Mucosa of rectum (tissue), 2 donors: ENCODE measurements at regions not wholly inside any gene's neighbourhood (a gene's known extent, or its start where the extent isn't known, plus 50 kb on each side); places are given as distances from the start of the nearest gene placed in this dataset.

Experiments used
- H3K27ac ChIP-seq, 2 donors: one replicate each; pipeline ENCODE4 v1.7.0; 2013; ENCODE audit warnings: inconsistent platforms in 2 of 2, low read depth in 2 of 2, low read length in 2 of 2
- H3K27me3 ChIP-seq, 2 donors: one replicate each; pipeline ENCODE4 v1.7.0; 2013; ENCODE audit warnings: low read length in 2 of 2; ENCODE audit not compliant: control insufficient read depth in 2 of 2, insufficient read depth in 2 of 2
- H3K36me3 ChIP-seq, 2 donors: one replicate each; pipeline ENCODE4 v1.7.0; 2013; ENCODE audit warnings: low read length in 2 of 2; ENCODE audit not compliant: control insufficient read depth in 2 of 2, insufficient read depth in 2 of 2
- H3K4me1 ChIP-seq, 2 donors: one replicate each; pipeline ENCODE4 v1.7.0; 2013; ENCODE audit warnings: low read length in 2 of 2, mild to moderate bottlenecking in 1 of 2; ENCODE audit not compliant: control insufficient read depth in 2 of 2, insufficient read depth in 2 of 2
- H3K4me3 ChIP-seq, 2 donors: one replicate each; pipeline ENCODE4 v1.7.0; 2013; ENCODE audit warnings: low read length in 2 of 2
- H3K9ac ChIP-seq, 2 donors: one replicate each; pipeline ENCODE4 v1.7.0; 2013; ENCODE audit warnings: low read length in 2 of 2, low read depth in 1 of 2, mild to moderate bottlenecking in 1 of 2
- H3K9me3 ChIP-seq, 2 donors: one replicate each; pipeline ENCODE4 v1.7.0; 2013; ENCODE audit warnings: low read length in 2 of 2; ENCODE audit not compliant: control insufficient read depth in 2 of 2
- donor health status: healthy.
- donor health status: Normal muscosa, but diverticular disease.

DNA sequence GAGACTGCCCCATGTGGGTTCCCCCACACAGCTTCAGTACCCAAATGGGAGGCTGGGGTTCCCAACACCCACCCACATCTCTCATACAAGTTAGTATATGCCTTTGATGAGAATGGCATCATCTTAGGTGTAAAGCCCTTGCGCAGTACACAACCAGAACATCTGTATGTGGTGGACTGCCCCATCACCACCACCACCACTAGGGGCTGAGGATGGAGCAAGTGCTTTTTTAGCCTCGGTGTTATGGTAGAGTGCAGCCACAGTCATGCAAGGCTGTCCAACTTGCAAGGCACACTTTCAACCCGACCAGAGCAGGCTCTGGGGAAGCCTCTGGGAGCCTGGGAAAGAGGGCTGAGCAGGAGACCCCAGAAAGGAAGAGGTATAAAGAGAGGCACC lies 241.2 kb downstream of the TFCP2L1 start:
- Histone ChIP-seq H3K27ac (no peak overlapping the region), H3K9ac (no peak overlapping the region), H3K4me1 (no peaks in the 10 kb centered on the region), H3K4me3 (no peak overlapping the region), H3K9me3 (no peaks in the 10 kb centered on the region), H3K27me3 (peaks cover 0 to 2% of the 10 kb centered on the region in 2 donors), H3K36me3 (no peaks in the 10 kb centered on the region)

- H3K9ac ChIP-seq, result no peak overlapping the region
- no peaks in the 10 kb centered on the region for H3K36me3 ChIP-seq
- no peaks in the 10 kb centered on the region for H3K9me3 ChIP-seq
- H3K27ac ChIP-seq, result no peak overlapping the region
- H3K4me1 ChIP-seq, result no peaks in the 10 kb centered on the region
- no peaks in the 10 kb centered on the region for H3K27me3 ChIP-seq
- no peak overlapping the region for H3K4me3 ChIP-seq
These were observed 240.6 kb downstream of the TFCP2L1 start for GRCh38 chr2:121044412-121044811.

DNA sequence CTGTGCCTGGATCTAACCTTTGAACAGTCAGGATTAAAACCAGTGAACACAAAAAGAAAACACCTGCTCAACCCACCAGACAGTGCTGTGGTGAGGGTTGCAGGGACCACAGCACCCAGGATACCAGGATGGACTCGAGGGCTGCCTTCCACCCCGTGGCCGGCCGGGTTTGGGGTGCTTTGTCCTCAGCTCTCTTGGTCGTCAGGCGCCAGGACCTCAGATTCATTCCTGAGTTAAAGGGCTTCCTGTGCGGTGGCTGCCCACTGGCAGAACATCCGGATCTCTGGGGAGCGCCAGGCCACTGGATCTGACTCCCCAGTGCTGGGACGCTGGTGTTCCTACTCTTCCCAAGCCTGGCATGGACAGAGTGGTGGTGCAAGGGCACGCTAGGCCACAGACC lies 239.8 kb downstream of the TFCP2L1 start:
- Histone ChIP-seq H3K27me3 (no peaks in the 10 kb centered on the region), H3K9me3 (no peaks in the 10 kb centered on the region), H3K4me3 (no peak overlapping the region), H3K36me3 (no peaks in the 10 kb centered on the region), H3K9ac (no peak overlapping the region), H3K4me1 (no peaks in the 10 kb centered on the region), H3K27ac (no peak overlapping the region)

GRCh38 chr2:121046335-121046734 lies 238.7 kb downstream of the TFCP2L1 start:
- H3K4me3 ChIP-seq, result no peak overlapping the region
- H3K27ac ChIP-seq, result no peak overlapping the region
- no peaks in the 10 kb centered on the region for H3K4me1 ChIP-seq
- no peaks in the 10 kb centered on the region for H3K9me3 ChIP-seq
- H3K27me3 ChIP-seq, result no peaks in the 10 kb centered on the region
- no peaks in the 10 kb centered on the region for H3K36me3 ChIP-seq
- H3K9ac ChIP-seq, result no peak overlapping the region

GRCh38 chr2:121047383-121047782 lies 237.6 kb downstream of the TFCP2L1 start:
- no peaks in the 10 kb centered on the region for H3K4me1 ChIP-seq
- no peak overlapping the region for H3K9ac ChIP-seq
- H3K9me3 ChIP-seq, result no peaks in the 10 kb centered on the region
- no peaks in the 10 kb centered on the region for H3K27me3 ChIP-seq
- H3K36me3 ChIP-seq, result no peaks in the 10 kb centered on the region
- H3K27ac ChIP-seq, result no peak overlapping the region
- no peak overlapping the region for H3K4me3 ChIP-seq

DNA sequence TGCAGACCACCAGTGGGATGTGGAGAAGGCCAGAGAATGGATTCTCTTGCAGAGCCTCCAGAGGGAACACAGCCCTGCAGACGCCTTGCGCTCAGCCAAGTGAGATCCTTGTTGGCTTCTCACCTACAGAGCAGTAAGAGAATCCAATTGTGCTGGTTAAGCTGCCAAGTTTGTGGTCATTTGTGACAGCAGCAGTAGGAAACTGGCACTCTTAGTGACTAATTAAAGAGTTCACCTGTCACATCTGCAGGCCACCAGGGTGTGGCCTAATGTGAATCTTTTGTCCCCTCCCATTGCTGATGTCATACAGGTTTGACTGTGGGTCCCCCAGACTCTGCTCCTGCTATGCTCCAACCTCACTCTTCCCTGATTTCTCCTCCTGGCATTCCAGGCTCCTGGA lies 235.9 kb downstream of the TFCP2L1 start:
- Histone ChIP-seq H3K4me3 (no peak overlapping the region), H3K9ac (no peak overlapping the region), H3K4me1 (no peaks in the 10 kb centered on the region), H3K36me3 (no peaks in the 10 kb centered on the region), H3K9me3 (no peaks in the 10 kb centered on the region), H3K27ac (no peak overlapping the region), H3K27me3 (no peaks in the 10 kb centered on the region)

DNA sequence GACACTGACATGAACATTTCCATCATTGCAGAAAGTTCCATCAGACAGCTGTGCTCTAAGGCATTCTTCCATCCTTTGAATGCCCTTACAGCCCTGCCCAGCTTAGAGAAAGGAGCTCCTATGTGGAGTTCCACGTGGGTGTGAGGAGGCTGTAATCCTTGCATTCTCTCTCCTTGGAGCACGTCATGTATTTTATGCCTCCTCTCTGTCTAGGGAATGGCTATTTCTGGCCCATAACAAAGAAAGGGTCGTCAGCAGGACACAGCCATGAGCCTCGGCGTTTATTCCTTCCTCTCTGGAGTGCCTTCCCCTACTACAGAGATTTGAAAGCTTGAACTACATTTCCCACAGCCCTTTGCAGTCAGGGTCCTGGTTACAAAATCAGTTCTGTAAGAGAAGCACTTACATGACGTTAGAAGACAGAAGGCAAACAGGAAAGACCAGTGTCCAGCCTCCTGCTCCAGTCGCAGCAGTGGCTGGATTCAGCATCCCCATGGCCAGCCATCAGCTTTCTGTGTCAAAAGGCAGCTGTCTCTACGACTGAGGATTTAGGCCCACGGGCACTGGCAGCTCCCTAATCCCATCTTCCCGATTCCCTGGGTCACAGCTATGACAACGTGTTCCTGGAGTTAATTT lies 234.9 kb downstream of the TFCP2L1 start:
- no peak overlapping the region for H3K9ac ChIP-seq
- no peaks in the 10 kb centered on the region for H3K36me3 ChIP-seq
- no peaks in the 10 kb centered on the region for H3K9me3 ChIP-seq
- H3K4me3 ChIP-seq, result no peak overlapping the region
- no peaks in the 10 kb centered on the region for H3K27me3 ChIP-seq
- no peaks in the 10 kb centered on the region for H3K4me1 ChIP-seq
- H3K27ac ChIP-seq, result no peak overlapping the region

GRCh38 chr2:121051311-121051710 lies 233.7 kb downstream of the TFCP2L1 start:
- H3K27me3 ChIP-seq, result peaks cover 0 to under 1% of the 10 kb centered on the region in 2 donors
- no peak overlapping the region for H3K9ac ChIP-seq
- H3K36me3 ChIP-seq, result no peaks in the 10 kb centered on the region
- no peaks in the 10 kb centered on the region for H3K9me3 ChIP-seq
- no peak overlapping the region for H3K4me3 ChIP-seq
- H3K4me1 ChIP-seq, result no peaks in the 10 kb centered on the region
- no peak overlapping the region for H3K27ac ChIP-seq

DNA sequence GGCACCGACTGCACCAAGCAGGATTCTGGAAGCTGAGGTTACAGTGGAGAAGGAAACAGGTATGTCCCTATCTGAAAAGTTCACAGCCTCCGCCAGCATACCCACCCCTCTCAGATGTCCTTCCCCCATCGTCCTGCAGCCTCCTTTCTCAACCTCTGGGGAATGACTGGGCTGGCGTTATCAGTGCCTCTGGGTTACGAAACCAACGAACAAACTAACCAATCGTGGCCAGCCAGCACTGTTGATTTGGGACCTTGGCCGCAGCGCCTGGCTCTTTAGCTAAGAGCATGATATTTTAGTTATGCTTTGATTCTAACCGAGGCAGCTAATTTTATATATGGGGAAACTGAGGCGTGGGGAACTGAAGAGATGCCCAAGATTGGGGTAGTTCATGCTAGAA lies 233.0 kb downstream of the TFCP2L1 start:
- Histone ChIP-seq H3K27me3 (peaks cover 0 to 3% of the 10 kb centered on the region in 2 donors), H3K9ac (no peak overlapping the region), H3K4me1 (no peaks in the 10 kb centered on the region), H3K9me3 (no peaks in the 10 kb centered on the region), H3K36me3 (no peaks in the 10 kb centered on the region), H3K4me3 (no peak overlapping the region), H3K27ac (no peak overlapping the region)

DNA sequence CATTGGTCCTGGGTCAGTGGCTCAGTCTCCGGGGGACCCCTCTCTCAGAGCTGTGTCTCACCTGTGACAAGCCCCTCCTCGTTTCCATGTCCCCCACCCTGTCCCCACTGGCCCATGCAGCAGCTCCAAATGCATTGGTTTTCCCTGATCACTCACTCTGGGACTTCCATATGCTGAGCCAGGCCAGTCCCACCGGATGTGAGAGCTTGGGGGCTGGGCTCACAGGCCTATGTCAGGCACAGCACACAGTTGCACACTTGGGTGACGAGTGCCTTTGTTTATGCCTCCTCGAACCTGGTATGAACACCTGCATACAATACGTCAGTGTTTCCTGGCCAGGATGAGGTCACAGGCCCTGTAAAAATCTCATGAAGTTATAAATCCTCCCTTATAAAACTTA lies 232.5 kb downstream of the TFCP2L1 start:
- no peaks in the 10 kb centered on the region for H3K9me3 ChIP-seq
- no peak overlapping the region for H3K9ac ChIP-seq
- peaks cover 0 to 3% of the 10 kb centered on the region in 2 donors for H3K27me3 ChIP-seq

DNA sequence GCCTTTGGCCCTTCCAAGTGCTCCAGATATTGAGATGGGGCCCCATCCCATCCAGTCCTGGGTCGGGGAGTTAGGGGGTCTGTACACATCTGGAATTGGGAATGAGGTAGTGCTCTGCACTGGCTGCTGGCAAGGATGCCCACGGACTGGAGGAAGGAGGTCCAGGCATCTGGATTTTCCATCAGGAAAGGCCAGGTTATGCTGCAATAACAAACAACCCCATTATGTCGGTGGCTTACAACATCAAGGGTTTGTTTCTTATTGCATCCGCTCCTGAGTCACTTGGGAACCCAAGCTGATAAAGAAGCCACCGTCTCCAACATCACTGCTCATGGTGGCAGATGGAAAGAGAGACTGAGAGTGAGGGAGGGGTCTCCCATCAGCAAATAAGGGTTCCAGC lies 229.9 kb downstream of the TFCP2L1 start:
- no peaks in the 10 kb centered on the region for H3K4me1 ChIP-seq
- no peak overlapping the region for H3K4me3 ChIP-seq
- no peaks in the 10 kb centered on the region for H3K36me3 ChIP-seq
- no peak overlapping the region for H3K9ac ChIP-seq
- no peaks in the 10 kb centered on the region for H3K9me3 ChIP-seq
- peaks cover 0 to 3% of the 10 kb centered on the region in 2 donors for H3K27me3 ChIP-seq
- H3K27ac ChIP-seq, result no peak overlapping the region

More for the DNA sequence above, 232.5 kb downstream of the TFCP2L1 start:
- Histone ChIP-seq H3K4me1 (no peaks in the 10 kb centered on the region), H3K36me3 (no peaks in the 10 kb centered on the region), H3K4me3 (no peak overlapping the region), H3K27ac (no peak overlapping the region)
